HG03439 (cell line): ENCODE measurements at regions not wholly inside any gene's neighbourhood (a gene's known extent, or its start where the extent isn't known, plus 50 kb on each side); places are given as distances from the start of the nearest gene placed in this dataset.
"Not testable (repeated sequence)": the region's sequence is repeated elsewhere in the genome, so short reads cannot be mapped to it uniquely, and the experiment has no call there.

Source experiments
- ATAC-seq: cut with Tn5 transposase; IDR thresholded peaks from one replicate; pipeline ENCODE4 v1.9.1; 2021; ENCODE audit warnings: mild to moderate bottlenecking, moderate library complexity; ENCODE audit not compliant: unreplicated experiment

GRCh38 chr4:34412233-34412632 lies 1832.1 kb downstream of the ARAP2 start:
- no peak for ATAC-seq

DNA sequence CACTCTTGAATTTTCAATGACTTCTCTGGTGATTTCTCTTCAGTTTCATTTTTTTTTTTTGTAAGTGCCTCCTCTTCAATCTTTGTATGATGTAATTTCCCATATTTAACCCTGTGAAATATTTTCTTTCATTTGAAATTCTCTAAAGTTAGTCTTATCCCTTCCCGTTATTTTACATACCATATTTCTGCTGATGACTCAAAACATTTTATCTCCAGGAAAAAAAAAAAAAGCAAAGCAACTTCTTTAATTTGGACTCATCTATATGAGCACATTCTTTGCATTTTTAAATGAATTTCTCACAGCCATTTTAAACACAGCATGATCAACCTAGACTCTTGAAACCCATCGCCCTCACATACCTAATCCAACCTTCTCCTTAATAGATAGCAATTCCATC lies 1831.4 kb downstream of the ARAP2 start:
- no peak for ATAC-seq

DNA sequence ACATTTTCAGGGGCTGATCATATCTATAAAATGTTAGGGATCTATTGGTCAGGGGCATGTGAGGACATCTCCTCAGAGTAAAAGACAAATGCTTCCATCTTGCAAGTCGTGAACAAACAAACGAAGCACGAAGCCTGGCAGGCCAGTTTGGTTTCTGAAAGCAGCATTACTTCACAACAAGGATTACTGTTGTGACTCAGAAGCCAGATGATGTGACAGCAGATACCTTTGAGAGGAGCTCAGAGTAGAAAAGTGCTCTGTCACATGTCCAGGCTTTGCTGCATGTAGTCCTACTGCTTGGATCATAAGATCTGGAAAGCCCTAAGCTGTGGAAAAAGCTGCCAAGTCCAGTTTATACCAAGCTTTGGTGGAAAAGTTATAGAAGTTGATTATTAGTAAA lies 1827.2 kb downstream of the ARAP2 start:
- no peak for ATAC-seq

- no peak for ATAC-seq
These were observed 1824.4 kb downstream of the ARAP2 start for GRCh38 chr4:34419871-34420270.

DNA sequence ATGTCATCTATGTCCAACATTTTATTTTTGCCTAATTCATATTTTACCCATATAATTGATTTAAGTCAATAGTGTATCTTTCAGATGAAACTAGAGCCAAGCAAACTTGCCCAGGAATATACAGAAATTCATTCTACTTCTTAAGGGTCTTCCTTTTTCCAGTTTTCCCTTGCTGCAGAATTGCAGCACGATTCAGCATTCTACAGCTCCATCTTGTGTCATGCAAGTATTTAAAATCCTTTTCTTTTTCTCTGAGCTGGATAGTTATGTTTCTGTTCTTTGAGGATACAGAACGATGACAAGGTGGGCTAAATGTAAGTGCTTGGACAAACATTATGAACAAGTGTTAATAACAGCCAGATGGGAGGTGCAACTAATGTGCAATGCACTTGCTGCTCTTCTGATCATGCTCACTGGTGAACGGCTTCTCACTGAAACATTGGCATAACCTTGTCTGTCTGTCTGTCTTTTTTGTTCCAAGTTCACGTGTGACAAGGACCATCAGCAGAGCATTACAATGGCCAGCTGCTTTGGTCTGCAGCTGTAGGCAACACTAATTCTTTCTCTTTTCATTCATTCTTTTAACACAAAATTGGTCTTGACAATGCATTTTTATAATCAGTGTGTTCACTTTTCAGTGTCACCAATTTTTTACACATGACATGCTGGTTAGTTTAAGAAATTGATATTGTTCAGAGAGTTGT lies 1821.7 kb downstream of the ARAP2 start:
- ATAC-seq: no peak

GRCh38 chr4:34432706-34433105 lies 1811.6 kb downstream of the ARAP2 start:
- no peak for ATAC-seq

GRCh38 chr4:34434377-34434776 lies 1809.9 kb downstream of the ARAP2 start:
- not testable (repeated sequence) for ATAC-seq

- no peak for ATAC-seq
These were observed 1780.1 kb downstream of the ARAP2 start for GRCh38 chr4:34464196-34464595.

DNA sequence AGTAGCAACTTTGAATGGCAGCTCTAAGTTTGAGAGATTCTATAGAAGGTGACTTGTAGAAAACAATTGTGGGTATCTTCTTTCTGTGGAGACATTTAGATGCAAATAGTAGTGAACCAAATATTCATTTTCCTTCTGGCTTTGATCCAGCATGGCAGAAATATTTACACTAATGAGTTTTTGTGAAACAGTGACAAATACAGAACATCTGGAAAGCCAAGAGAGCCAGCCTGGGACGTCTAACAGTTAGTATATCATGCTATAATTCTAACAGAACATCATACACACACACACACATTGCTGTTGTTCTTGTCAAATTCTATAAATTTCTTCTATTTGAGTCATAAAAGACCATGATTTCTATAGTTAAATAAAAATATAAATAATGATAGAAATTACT lies 1777.9 kb downstream of the ARAP2 start:
- no peak for ATAC-seq

GRCh38 chr4:34469516-34469915 lies 1774.8 kb downstream of the ARAP2 start:
- ATAC-seq: no peak

GRCh38 chr4:34485252-34485651 lies 1759.1 kb downstream of the ARAP2 start:
- no peak for ATAC-seq

GRCh38 chr4:34486461-34487363 lies 1757.6 kb downstream of the ARAP2 start:
- ATAC-seq: no peak

GRCh38 chr4:34492414-34492813 lies 1751.9 kb downstream of the ARAP2 start:
- ATAC-seq: no peak

GRCh38 chr4:34502086-34502485 lies 1742.2 kb downstream of the ARAP2 start:
- ATAC-seq: no peak

DNA sequence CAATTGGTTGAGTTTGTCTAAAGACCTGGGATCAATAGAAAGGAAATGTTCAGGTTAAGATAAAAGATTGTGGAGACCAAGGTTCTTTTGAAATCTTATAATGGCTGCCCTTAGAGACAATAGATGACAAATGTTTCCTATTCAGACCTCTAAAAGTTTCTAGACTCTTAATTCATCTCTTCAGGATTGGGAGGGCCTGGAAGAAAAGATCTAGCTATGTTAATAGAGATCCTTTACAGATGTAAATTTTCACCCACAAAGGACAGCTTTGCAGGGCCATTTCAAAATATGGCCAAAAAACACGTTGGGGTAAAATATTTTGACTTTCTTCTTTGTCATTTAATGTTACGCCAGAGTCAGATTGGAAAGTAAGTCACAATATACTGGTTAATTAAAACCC lies 1739.6 kb downstream of the ARAP2 start:
- not testable (repeated sequence) for ATAC-seq

DNA sequence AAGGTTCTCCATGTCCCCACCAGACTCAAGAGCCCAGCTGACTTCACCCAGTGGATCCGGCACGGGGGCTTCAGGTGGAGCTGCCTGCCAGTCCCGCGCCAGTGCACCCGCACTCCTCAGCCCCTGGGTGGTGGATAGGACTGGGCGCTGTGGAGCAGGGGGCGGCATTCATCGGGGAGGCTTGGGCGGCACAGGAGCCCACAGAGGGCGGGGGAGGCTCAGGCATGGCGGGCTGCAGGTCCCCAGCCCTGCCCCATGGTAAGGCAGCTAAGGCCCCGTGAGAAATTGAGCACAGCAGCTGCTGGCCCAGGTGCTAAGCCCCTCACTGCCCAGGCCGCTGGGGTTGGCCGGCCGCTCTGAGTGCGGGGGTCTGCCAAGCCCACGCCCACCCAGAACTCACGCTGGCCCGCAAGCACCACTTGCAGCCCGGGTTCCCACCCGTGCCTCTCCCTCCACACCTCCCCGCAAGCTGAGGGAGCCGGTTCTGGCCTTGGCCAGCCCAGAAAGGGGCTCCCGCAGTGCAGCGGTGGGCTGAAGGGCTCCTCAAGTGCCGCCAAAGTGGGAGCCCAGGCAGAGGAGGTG lies 1737.7 kb downstream of the ARAP2 start:
- not testable (repeated sequence) for ATAC-seq

DNA sequence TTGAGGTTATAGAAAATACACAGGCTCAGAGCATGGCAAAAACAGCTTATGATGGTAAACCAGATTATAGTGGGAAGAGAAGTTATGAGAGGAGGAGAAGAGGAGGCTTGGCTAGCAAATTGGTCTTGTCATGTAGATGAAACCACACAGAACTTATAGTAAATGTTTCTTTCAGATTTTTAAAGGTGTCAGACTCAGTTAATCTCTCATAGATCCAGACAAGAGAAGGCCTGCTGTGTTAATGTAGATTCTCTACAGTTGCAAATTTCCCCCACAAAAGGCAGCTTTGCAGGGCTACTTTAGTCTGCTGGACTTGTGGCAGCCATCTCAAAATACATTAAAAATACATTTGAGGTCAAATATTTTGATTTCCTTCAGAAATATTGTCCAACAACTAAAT lies 1731.7 kb downstream of the ARAP2 start:
- ATAC-seq: no peak

DNA sequence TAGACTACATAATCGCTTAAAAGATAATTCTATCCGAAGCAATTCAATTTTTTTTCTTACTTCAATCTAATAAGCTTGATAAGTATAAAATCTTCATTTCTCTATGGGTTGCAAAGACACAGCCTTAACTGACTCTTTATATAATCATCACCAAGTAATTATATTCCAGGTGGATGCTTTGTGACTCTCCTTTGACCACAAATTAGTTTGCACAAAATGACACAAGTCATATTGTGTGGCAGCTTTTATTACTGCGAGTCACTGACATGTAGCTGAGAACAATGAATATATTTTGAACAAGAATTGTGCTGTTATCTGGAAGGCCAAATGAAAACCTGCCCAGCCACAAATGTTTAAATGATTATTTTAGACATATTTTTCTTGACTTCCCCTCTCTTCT lies 1727.8 kb downstream of the ARAP2 start:
- ATAC-seq: no peak

DNA sequence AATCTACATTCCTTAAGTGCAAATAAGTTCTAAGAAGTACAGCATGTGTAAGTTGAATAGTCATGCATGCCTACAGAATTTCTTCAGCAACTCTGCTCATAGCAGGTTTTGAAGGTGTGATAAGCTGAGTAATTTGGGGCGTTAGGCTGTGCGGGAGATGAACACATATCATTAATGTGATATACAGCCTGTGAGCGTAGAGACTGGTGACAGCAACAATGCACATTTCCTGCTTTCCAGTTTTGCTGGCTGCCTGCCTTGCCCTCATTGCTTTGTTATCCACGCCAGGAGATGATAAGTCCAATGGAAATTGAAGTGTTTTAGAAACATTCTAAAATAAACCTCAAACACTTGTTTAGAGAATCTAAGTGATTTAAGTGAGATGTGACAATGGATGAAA lies 1709.4 kb downstream of the ARAP2 start:
- ATAC-seq: no peak

- no peak for ATAC-seq
These were observed 1678.2 kb downstream of the ARAP2 start for GRCh38 chr4:34566091-34566490.

DNA sequence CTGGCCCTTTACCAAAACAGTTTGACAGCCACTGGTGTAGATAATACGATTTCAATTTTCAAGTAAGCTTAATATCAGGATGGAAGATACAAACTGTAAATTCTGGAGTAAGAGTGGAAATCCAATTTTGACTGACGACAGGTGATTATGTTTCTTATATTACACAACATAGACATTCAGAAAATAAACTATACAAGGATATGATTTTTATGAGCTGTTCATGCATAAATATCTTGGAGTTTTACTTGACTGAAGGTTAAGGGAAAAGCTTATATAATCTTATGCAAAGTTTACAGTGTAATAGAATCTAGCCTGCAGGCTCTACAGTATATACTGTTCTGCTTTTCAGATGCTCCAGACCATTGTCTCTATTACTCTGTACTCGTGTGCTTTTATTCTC lies 1672.3 kb downstream of the ARAP2 start:
- no peak for ATAC-seq

DNA sequence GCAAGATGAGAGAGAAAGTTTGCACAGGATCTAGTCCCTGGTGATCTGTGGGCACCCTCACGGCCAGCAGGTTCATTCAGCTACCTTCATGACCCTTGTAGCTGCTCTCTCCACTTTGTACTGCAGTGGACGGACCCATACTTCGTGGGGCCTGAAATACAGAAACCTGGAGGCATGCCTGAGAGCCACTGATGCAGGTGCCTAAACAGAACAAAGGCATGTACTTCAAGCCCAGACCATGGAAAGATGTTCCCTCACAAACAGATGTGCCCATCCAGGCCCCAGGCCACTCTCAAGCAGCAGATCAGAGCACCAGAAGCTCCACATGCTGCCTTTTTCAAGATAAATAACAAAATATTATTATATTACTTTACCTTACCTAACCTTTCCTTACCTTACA lies 1629.0 kb downstream of the ARAP2 start:
- ATAC-seq: no peak
